Esophagus muscularis mucosa (tissue), 4 donors: ENCODE measurements at regions not wholly inside any gene's neighbourhood (a gene's known extent, or its start where the extent isn't known, plus 50 kb on each side); places are given as distances from the start of the nearest gene placed in this dataset.

Source experiments
- DNase-seq: peaks from one replicate; pipeline ENCODE4 v3.0.0-alpha.2; 2017; ENCODE audit errors: extremely low spot score
- H3K27ac ChIP-seq, 4 donors: fragments of 200-600 bp; sonication (generic); replicated peaks in 1 of 4; 1 replicate in 3 of 4; 2 replicates in 1 of 4; pipeline ENCODE4 v1.5.1; 2016 to 2019; ENCODE audit warnings: mild to moderate bottlenecking in 1 of 4
- H3K27me3 ChIP-seq, 4 donors: fragments of 200-600 bp; sonication (generic); one replicate each; pipeline versions ENCODE4 v1.5.1 to v1.6.0; 2016 to 2019
- H3K36me3 ChIP-seq, 4 donors: fragments of 200-600 bp; sonication (generic); one replicate each; pipeline ENCODE4 v1.5.1; 2016 to 2019
- H3K4me1 ChIP-seq, 4 donors: fragments of 200-600 bp; sonication (generic); one replicate each; pipeline ENCODE4 v1.5.1; 2016 to 2019
- H3K4me3 ChIP-seq, 4 donors: fragments of 200-600 bp; sonication (generic); 1 replicate in 2 of 4; 2 replicates in 2 of 4; pipeline ENCODE4 v1.5.1; 2016 to 2019; ENCODE audit warnings: mild to moderate bottlenecking in 4 of 4, moderate library complexity in 1 of 4
- H3K9me3 ChIP-seq, 4 donors: fragments of 200-600 bp; sonication (generic); 1 replicate in 3 of 4; 2 replicates in 1 of 4; pipeline ENCODE4 v1.5.1; 2016 to 2019
- EP300 ChIP-seq: sonication (generic); formaldehyde crosslinking; IDR thresholded peaks from one replicate; pipeline ENCODE4 v1.6.1; 2017; ENCODE audit warnings: antibody characterized with exemption
- POLR2A ChIP-seq: fragments of 450-650 bp; IDR thresholded peaks from one replicate; pipeline ENCODE4 v1.6.1; 2017; ENCODE audit warnings: antibody characterized with exemption, moderate library complexity, mild to moderate bottlenecking, low read depth
- POLR2AphosphoS5 ChIP-seq, 2 donors: sonication (generic); formaldehyde crosslinking; IDR thresholded peaks; one replicate each; pipeline ENCODE4 v1.6.1; 2017; ENCODE audit warnings: antibody characterized with exemption in 2 of 2
- WGBS: methylation state at CpG from one replicate; pipeline ENCODE4 v1.1.5; 2018; 5-methylcytosine and 5-hydroxymethylcytosine counted together
- intact Hi-C: fragments of 100-400 bp; cut with DNase I; formaldehyde crosslinking; loops from one replicate; pipeline ENCODE4 v1.15.1; 2023
- TF ChIP-seq, protein P1 (sequence below), 3 experiments: fragments of 200-600 bp in 2 of 3; fragments of 450-650 bp in 1 of 3; sonication (generic) in 2 of 3; IDR thresholded peaks; one replicate each; pipeline ENCODE4 v1.5.1; 2017 to 2019; ENCODE audit warnings: antibody characterized with exemption in 3 of 3, mild to moderate bottlenecking in 2 of 3, moderate library complexity in 1 of 3

GRCh38 chr12:88411689-88412088 is 168.6 kb downstream of the KITLG start:
- intact Hi-C loops: no loop called here
- Histone ChIP-seq H3K36me3 (no peaks in the 10 kb centered on the region), H3K4me3 (no peak overlapping the region), H3K27me3 (no peaks in the 10 kb centered on the region), H3K27ac (no peak overlapping the region), H3K4me1 (peaks cover 0 to 23% (median 12%) of the 10 kb centered on the region in 4 donors), H3K9me3 (no peaks in the 10 kb centered on the region)
- DNase-seq: no peak
- TF ChIP-seq, protein P1, sequence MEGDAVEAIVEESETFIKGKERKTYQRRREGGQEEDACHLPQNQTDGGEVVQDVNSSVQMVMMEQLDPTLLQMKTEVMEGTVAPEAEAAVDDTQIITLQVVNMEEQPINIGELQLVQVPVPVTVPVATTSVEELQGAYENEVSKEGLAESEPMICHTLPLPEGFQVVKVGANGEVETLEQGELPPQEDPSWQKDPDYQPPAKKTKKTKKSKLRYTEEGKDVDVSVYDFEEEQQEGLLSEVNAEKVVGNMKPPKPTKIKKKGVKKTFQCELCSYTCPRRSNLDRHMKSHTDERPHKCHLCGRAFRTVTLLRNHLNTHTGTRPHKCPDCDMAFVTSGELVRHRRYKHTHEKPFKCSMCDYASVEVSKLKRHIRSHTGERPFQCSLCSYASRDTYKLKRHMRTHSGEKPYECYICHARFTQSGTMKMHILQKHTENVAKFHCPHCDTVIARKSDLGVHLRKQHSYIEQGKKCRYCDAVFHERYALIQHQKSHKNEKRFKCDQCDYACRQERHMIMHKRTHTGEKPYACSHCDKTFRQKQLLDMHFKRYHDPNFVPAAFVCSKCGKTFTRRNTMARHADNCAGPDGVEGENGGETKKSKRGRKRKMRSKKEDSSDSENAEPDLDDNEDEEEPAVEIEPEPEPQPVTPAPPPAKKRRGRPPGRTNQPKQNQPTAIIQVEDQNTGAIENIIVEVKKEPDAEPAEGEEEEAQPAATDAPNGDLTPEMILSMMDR (IDR thresholded peaks at IDR 0.05): no peak
- no peak for TF ChIP-seq POLR2A
- TF ChIP-seq EP300: no peak
- no peak for TF ChIP-seq POLR2AphosphoS5 (IDR thresholded peaks at IDR 0.05)
- 67% methylated on average over 2 of the region's 2 CpGs for WGBS

DNA sequence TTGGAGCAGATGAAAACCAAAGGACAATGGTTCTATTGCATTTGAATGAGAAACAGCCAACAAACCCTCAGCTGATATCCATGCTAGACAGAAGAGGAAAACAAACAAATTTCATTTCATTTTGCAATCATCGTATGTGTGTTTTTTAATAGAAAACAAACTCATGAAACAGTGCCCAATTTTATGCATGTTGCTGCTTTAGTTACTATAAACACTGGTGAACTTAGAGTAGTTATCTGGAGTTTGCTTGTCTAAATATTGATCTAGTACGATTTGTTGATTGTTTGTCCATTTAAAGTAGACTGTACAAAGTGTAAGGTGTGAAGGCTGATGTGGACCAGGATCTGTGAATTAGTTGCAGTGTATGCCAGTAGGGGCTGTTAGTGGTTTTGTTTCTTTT is 166.6 kb downstream of the KITLG start:
- no peak for DNase-seq
- Histone ChIP-seq H3K36me3 (no peaks in the 10 kb centered on the region), H3K9me3 (no peaks in the 10 kb centered on the region), H3K27me3 (no peaks in the 10 kb centered on the region), H3K4me3 (no peak overlapping the region), H3K4me1 (peaks cover 0 to 25% (median 17%) of the 10 kb centered on the region in 4 donors), H3K27ac (no peak overlapping the region)
- no peak for TF ChIP-seq POLR2A
- intact Hi-C loops: no loop called here
- WGBS: 71% methylated on average over 2 of the region's 2 CpGs

DNA sequence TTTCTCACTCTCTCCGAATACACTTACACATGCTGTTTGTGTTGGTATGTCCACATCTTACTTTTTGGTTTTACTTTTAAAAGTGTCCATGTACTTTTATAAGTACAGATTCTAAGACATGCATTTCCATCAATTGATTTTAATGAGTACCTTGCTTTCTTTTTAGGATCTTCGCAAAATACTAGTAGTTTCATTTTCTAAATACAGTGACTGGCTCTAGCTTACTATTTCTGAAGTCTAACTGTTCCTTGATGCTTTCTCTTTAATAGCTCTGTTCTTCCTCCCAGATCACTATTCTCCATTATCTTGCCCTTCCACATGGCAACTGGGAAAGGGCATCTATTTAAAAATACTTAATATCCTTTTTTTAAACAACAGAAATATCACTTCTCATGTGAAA is 164.1 kb downstream of the KITLG start:
- intact Hi-C loops: no loop called here
- no peaks in the 10 kb centered on the region for H3K27me3 ChIP-seq
- H3K4me1 ChIP-seq: peaks cover 0 to 38% (median 25%) of the 10 kb centered on the region in 4 donors
- no peak overlapping the region for H3K27ac ChIP-seq
- TF ChIP-seq EP300 (no peak), POLR2AphosphoS5 (IDR thresholded peaks at IDR 0.05) (no peak), POLR2A (no peak)
- TF ChIP-seq, protein P1 (IDR thresholded peaks at IDR 0.05): no peak
- H3K36me3 ChIP-seq: no peaks in the 10 kb centered on the region
- peak overlapping the region; percentile 5 to 28 (median 7) for H3K4me3 ChIP-seq
- H3K9me3 ChIP-seq: no peaks in the 10 kb centered on the region
- no peak for DNase-seq
- WGBS: 72% methylated on average over 2 of the region's 2 CpGs

- intact Hi-C loops: no loop called here
- no peak overlapping the region for H3K4me3 ChIP-seq
- no peaks in the 10 kb centered on the region for H3K36me3 ChIP-seq
- H3K4me1 ChIP-seq: peaks cover 0 to 35% (median 25%) of the 10 kb centered on the region in 4 donors
- no peaks in the 10 kb centered on the region for H3K27me3 ChIP-seq
- TF ChIP-seq, protein P1 (IDR thresholded peaks at IDR 0.05): no peak
- TF ChIP-seq EP300: no peak
- TF ChIP-seq POLR2AphosphoS5 (IDR thresholded peaks at IDR 0.05): no peak
- TF ChIP-seq POLR2A: no peak
- no peaks in the 10 kb centered on the region for H3K9me3 ChIP-seq
- WGBS: 67% methylated on average over 2 of the region's 2 CpGs
- no peak overlapping the region for H3K27ac ChIP-seq
- DNase-seq: no peak
These were observed 163.5 kb downstream of the KITLG start for GRCh38 chr12:88416786-88417185.

GRCh38 chr12:88417531-88417930 is 162.7 kb downstream of the KITLG start:
- intact Hi-C loops: no loop called here
- TF ChIP-seq, protein P1 (IDR thresholded peaks at IDR 0.05): no peak
- TF ChIP-seq POLR2A: no peak
- TF ChIP-seq EP300: no peak
- TF ChIP-seq POLR2AphosphoS5 (IDR thresholded peaks at IDR 0.05): no peak
- Histone ChIP-seq H3K4me1 (peaks cover 0 to 35% (median 25%) of the 10 kb centered on the region in 4 donors), H3K4me3 (no peak overlapping the region), H3K36me3 (no peaks in the 10 kb centered on the region), H3K27me3 (no peaks in the 10 kb centered on the region), H3K27ac (peak overlapping the region in 1 of 4 donors; percentile 30), H3K9me3 (no peaks in the 10 kb centered on the region)
- no peak for DNase-seq
- 80% methylated on average over 5 of the region's 5 CpGs for WGBS
